HL-60 (cell line): ENCODE measurements at regions not wholly inside any gene's neighbourhood (a gene's known extent, or its start where the extent isn't known, plus 50 kb on each side); places are given as distances from the start of the nearest gene placed in this dataset.

Experiments used
- POLR2AphosphoS5 ChIP-seq: IDR thresholded peaks from 2 replicates; pipeline ENCODE4 v1.6.1; 2012; ENCODE audit warnings: low read depth
- TF ChIP-seq, protein P1 (sequence below): IDR thresholded peaks from one replicate; pipeline ENCODE4 v1.5.1; 2011; ENCODE audit warnings: low read length, control low read depth, inconsistent platforms; ENCODE audit not compliant: insufficient read depth

DNA sequence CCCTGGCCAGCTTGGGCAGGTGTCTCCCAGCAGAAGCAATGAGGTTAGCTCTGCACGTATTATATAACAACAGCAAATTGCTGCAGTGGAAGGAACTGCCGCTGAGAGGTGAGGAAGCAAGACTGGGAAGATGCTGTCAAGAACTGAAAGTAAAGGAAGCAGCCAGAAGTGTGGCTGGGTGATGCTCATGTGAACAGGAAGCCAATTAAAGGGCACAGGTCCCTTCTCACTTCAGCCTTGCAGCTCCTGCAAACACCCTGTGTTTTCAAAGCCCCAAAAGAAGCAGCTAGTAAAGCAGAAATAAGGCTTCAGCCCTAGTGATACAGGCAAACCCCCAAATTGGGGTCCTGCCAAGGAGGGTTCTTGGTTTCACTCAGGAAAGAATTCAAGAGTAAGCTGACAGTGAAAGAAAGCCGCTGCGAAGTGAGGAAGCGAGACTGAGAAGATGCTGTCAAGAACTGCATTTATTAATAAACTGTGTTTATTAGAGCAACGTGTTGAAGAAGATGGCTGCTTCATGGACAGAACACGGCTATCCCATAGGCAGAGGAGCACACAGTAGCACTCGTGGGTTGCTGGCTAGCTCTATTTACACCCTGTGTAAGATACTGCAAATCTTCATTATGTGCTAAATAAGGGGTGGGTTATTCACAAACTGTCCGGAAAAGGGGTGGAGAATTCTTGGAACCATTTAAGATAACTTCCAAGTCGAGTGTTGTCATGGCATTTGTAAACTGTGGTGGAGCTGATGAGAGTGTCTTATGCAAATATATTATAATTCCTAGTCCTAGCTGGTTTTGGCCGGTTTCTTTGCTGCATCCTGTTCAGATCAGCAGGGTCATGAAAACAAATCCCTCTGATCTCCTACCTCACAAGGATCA, 152.2 kb downstream of the LINC00237 start:
- TF ChIP-seq, protein P1, sequence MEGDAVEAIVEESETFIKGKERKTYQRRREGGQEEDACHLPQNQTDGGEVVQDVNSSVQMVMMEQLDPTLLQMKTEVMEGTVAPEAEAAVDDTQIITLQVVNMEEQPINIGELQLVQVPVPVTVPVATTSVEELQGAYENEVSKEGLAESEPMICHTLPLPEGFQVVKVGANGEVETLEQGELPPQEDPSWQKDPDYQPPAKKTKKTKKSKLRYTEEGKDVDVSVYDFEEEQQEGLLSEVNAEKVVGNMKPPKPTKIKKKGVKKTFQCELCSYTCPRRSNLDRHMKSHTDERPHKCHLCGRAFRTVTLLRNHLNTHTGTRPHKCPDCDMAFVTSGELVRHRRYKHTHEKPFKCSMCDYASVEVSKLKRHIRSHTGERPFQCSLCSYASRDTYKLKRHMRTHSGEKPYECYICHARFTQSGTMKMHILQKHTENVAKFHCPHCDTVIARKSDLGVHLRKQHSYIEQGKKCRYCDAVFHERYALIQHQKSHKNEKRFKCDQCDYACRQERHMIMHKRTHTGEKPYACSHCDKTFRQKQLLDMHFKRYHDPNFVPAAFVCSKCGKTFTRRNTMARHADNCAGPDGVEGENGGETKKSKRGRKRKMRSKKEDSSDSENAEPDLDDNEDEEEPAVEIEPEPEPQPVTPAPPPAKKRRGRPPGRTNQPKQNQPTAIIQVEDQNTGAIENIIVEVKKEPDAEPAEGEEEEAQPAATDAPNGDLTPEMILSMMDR, result no peak
- TF ChIP-seq POLR2AphosphoS5, result no peak
